ENCODE measurements at regions not wholly inside any gene's neighbourhood (a gene's known extent, or its start where the extent isn't known, plus 50 kb on each side); places are given as distances from the start of the nearest gene placed in this dataset.

GRCh38 chr3:117547956-117548550, 838.5 kb downstream of the TUSC7 start:
- Histone ChIP-seq H3K9me3 (no peaks in the 10 kb centered on the region), H3K27me3 (ENCODE audit: insufficient read depth in 3 of 3, low read length in 2 of 3) (no peaks in the 10 kb centered on the region), H3K4me3 (no peak overlapping the region), H3K36me3 (ENCODE audit: insufficient read depth in 1 of 2, low read depth in 1 of 2) (no peaks in the 10 kb centered on the region), H3K4me1 (no peaks in the 10 kb centered on the region), H3K27ac (no peak overlapping the region)
- 53 to 67% (median 55%) methylated on average over 2 of the region's 2 CpGs for WGBS, 3 donors
- DNase-seq, result no peak
- TF ChIP-seq CTCF (IDR thresholded peaks at IDR 0.05), result no peak
- ATAC-seq, result no peak
- intact Hi-C loops (cut with DNase I), result no loop called here

- Histone ChIP-seq H3K27ac (no peak overlapping the region), H3K27me3 (ENCODE audit: insufficient read depth in 3 of 3, low read length in 2 of 3) (peaks cover 0 to 3% (median 0%) of the 10 kb centered on the region in 3 donors), H3K4me3 (no peak overlapping the region), H3K36me3 (ENCODE audit: insufficient read depth in 1 of 2, low read depth in 1 of 2) (no peaks in the 10 kb centered on the region), H3K9me3 (no peaks in the 10 kb centered on the region), H3K4me1 (no peaks in the 10 kb centered on the region)
- WGBS, 3 donors, result 30 to 45% (median 38%) methylated on average over 3 of the region's 3 CpGs
- ATAC-seq (no peak), DNase-seq (no peak)
- TF ChIP-seq CTCF (IDR thresholded peaks at IDR 0.05), result no peak
- intact Hi-C loops (cut with DNase I), result no loop called here
Observed at GRCh38 chr3:117548600-117548999, 839.0 kb downstream of the TUSC7 start.

GRCh38 chr3:117549716-117550115, 840.1 kb downstream of the TUSC7 start:
- Histone ChIP-seq H3K36me3 (ENCODE audit: insufficient read depth in 1 of 2, low read depth in 1 of 2) (no peaks in the 10 kb centered on the region), H3K27ac (no peak overlapping the region), H3K9me3 (no peaks in the 10 kb centered on the region), H3K4me3 (no peak overlapping the region), H3K4me1 (no peaks in the 10 kb centered on the region), H3K27me3 (ENCODE audit: insufficient read depth in 3 of 3, low read length in 2 of 3) (peaks cover 0 to 3% (median 0%) of the 10 kb centered on the region in 3 donors)
- TF ChIP-seq CTCF (IDR thresholded peaks at IDR 0.05), result no peak
- no peak for DNase-seq
- WGBS, 3 donors, result 78 to 83% (median 78%) methylated on average over 2 of the region's 2 CpGs
- intact Hi-C loops (cut with DNase I), result no loop called here
- ATAC-seq, result no peak

- Histone ChIP-seq H3K4me1 (no peaks in the 10 kb centered on the region), H3K27ac (no peak overlapping the region), H3K36me3 (ENCODE audit: insufficient read depth in 1 of 2, low read depth in 1 of 2) (no peaks in the 10 kb centered on the region), H3K9me3 (no peaks in the 10 kb centered on the region), H3K27me3 (ENCODE audit: insufficient read depth in 3 of 3, low read length in 2 of 3) (peaks cover 0 to 3% (median 0%) of the 10 kb centered on the region in 3 donors), H3K4me3 (no peak overlapping the region)
- intact Hi-C loops (cut with DNase I), result no loop called here
- DNase-seq (no peak), ATAC-seq (no peak)
- no peak for TF ChIP-seq CTCF (IDR thresholded peaks at IDR 0.05)
- WGBS, 3 donors, result 70 to 83% (median 78%) methylated on average over 2 of the region's 2 CpGs
Observed at GRCh38 chr3:117550766-117551165, 841.2 kb downstream of the TUSC7 start.

- DNase-seq (no peak), ATAC-seq (no peak)
- intact Hi-C loops (cut with DNase I), result no loop called here
- H3K27ac ChIP-seq, result no peak overlapping the region
- H3K4me1 ChIP-seq, result no peaks in the 10 kb centered on the region
- WGBS, 3 donors, result 51 to 64% (median 55%) methylated on average over 2 of the region's 2 CpGs
- H3K27me3 ChIP-seq (ENCODE audit: insufficient read depth in 3 of 3, low read length in 2 of 3), result peaks cover 0 to 3% (median 0%) of the 10 kb centered on the region in 3 donors
- no peak for TF ChIP-seq CTCF (IDR thresholded peaks at IDR 0.05)
- no peaks in the 10 kb centered on the region for H3K9me3 ChIP-seq
- no peak overlapping the region for H3K4me3 ChIP-seq
- no peaks in the 10 kb centered on the region for H3K36me3 ChIP-seq (ENCODE audit: insufficient read depth in 1 of 2, low read depth in 1 of 2)
Observed at GRCh38 chr3:117553461-117553860, 843.9 kb downstream of the TUSC7 start.
